ENCODE measurements at regions not wholly inside any gene's neighbourhood (a gene's known extent, or its start where the extent isn't known, plus 50 kb on each side); places are given as distances from the start of the nearest gene placed in this dataset.

- H3K4me2 ChIP-seq = no peak overlapping the region
- no peak overlapping the region for H3K27ac ChIP-seq (ENCODE audit: low read depth)
- DNase-seq (ENCODE audit: low spot score) (no peak), ATAC-seq (no peak)
- H3K27me3 ChIP-seq (ENCODE audit: insufficient read depth) = no peaks in the 10 kb centered on the region
- H3K4me1 ChIP-seq (ENCODE audit: insufficient read depth) = no peaks in the 10 kb centered on the region
- peaks cover 19% of the 10 kb centered on the region for H3K36me3 Mint-ChIP-seq (ENCODE audit: low read depth)
- H3K4me3 ChIP-seq = no peak overlapping the region
- TF ChIP-seq JUNB (IDR thresholded peaks at IDR 0.05; ENCODE audit: unreplicated experiment) (no peak), CTCF (conservative IDR thresholded peaks at IDR 0.05; ENCODE audit: low read depth in 2 of 2) (no peak), STAT1 (IDR thresholded peaks at IDR 0.05; ENCODE audit: unreplicated experiment) (no peak), POLR2AphosphoS5 (IDR thresholded peaks at IDR 0.05; ENCODE audit: low read depth) (no peak), EZH2phosphoT487 (IDR thresholded peaks at IDR 0.05; ENCODE audit: unreplicated experiment) (no peak), ZNF331 (CRISPR knock-in tag; IDR thresholded peaks at IDR 0.05; ENCODE audit: low read depth) (no peak)
- no peaks in the 10 kb centered on the region for H3K4me1 Mint-ChIP-seq
- H3K9me2 ChIP-seq (ENCODE audit: insufficient read depth) = peaks cover 9% of the 10 kb centered on the region; the same call in 1 of the 2 replicates
- H3K36me3 ChIP-seq (ENCODE audit: insufficient read depth) = peaks cover 4% of the 10 kb centered on the region
- no peak overlapping the region for H3K27ac Mint-ChIP-seq
- H3K9me3 Mint-ChIP-seq = peaks cover 50% of the 10 kb centered on the region
- no peak overlapping the region for H3K4me3 Mint-ChIP-seq
- no peaks in the 10 kb centered on the region for H3F3A ChIP-seq (replicated peaks; ENCODE audit: low read depth)
- H2AFZ ChIP-seq = peak overlapping the region; percentile 44; the same call in 1 of the 2 replicates
- H4K20me1 ChIP-seq (replicated peaks; ENCODE audit: insufficient read depth) = no peaks in the 10 kb centered on the region
- peaks cover 3% of the 10 kb centered on the region for H3K27me3 Mint-ChIP-seq (ENCODE audit: insufficient read depth, low read depth, poor library complexity)
- no peaks in the 10 kb centered on the region for H3K79me2 ChIP-seq (replicated peaks; ENCODE audit: insufficient read depth)
Observed at GRCh38 chr21:17708522-17709265, 96.0 kb upstream of the BTG3 start.

GRCh38 chr21:17699524-17700189, 87.0 kb upstream of the BTG3 start:
- no peak overlapping the region for H3K27ac ChIP-seq (ENCODE audit: low read depth)
- no peak for DNase-seq (ENCODE audit: low spot score)
- Mint-ChIP-seq H3K27ac (no peak overlapping the region), H3K27me3 (ENCODE audit: insufficient read depth, low read depth, poor library complexity) (peaks cover 8% of the 10 kb centered on the region), H3K36me3 (ENCODE audit: low read depth) (peaks cover 10% of the 10 kb centered on the region), H3K4me3 (no peak overlapping the region), H3K9me3 (peaks cover 42% of the 10 kb centered on the region), H3K4me1 (no peaks in the 10 kb centered on the region)
- H3K4me2 ChIP-seq = no peak overlapping the region
- H3K4me3 ChIP-seq = no peak overlapping the region
- no peaks in the 10 kb centered on the region for H3K27me3 ChIP-seq (ENCODE audit: insufficient read depth)
- no peak overlapping the region; the same call in 1 of the 2 replicates for H2AFZ ChIP-seq
- H4K20me1 ChIP-seq (replicated peaks; ENCODE audit: insufficient read depth) = no peaks in the 10 kb centered on the region
- no peaks in the 10 kb centered on the region; the same call in 1 of the 2 replicates for H3K4me1 ChIP-seq (ENCODE audit: insufficient read depth)
- peaks cover 11% of the 10 kb centered on the region for H3K9me2 ChIP-seq (ENCODE audit: insufficient read depth)
- no peaks in the 10 kb centered on the region for H3F3A ChIP-seq (replicated peaks; ENCODE audit: low read depth)
- H3K79me2 ChIP-seq (replicated peaks; ENCODE audit: insufficient read depth) = no peaks in the 10 kb centered on the region
- H3K36me3 ChIP-seq (ENCODE audit: insufficient read depth) = no peaks in the 10 kb centered on the region
- no peak for ATAC-seq
- TF ChIP-seq EZH2phosphoT487 (IDR thresholded peaks at IDR 0.05; ENCODE audit: unreplicated experiment) = no peak
- no peak for TF ChIP-seq ZNF462 (CRISPR knock-in tag; IDR thresholded peaks at IDR 0.05)
- TF ChIP-seq ZNF114 (CRISPR knock-in tag; IDR thresholded peaks at IDR 0.05) = no peak
- TF ChIP-seq ZNF331 (CRISPR knock-in tag; IDR thresholded peaks at IDR 0.05; ENCODE audit: low read depth) = no peak
- no peak for TF ChIP-seq POLR2AphosphoS5 (IDR thresholded peaks at IDR 0.05; ENCODE audit: low read depth)
- TF ChIP-seq JUNB (IDR thresholded peaks at IDR 0.05; ENCODE audit: unreplicated experiment) = no peak
- TF ChIP-seq ETS1 (IDR thresholded peaks at IDR 0.05) = no peak
- TF ChIP-seq EZH2 (IDR thresholded peaks at IDR 0.05; ENCODE audit: low read depth, unreplicated experiment) = no peak
